ENCODE measurements at regions not wholly inside any gene's neighbourhood (a gene's known extent, or its start where the extent isn't known, plus 50 kb on each side); places are given as distances from the start of the nearest gene placed in this dataset.

GRCh38 chr3:74465715-74466410, 148.6 kb downstream of the CNTN3 start:
- no peaks in the 10 kb centered on the region for H3K27me3 Mint-ChIP-seq (ENCODE audit: low read depth)
- DNase-seq (ENCODE audit: low spot score): peak; percentile 8
- POLR2A ChIA-PET: no interaction called here
- peaks cover 4% of the 10 kb centered on the region; the same call in 1 of the 2 replicates for H3K9me3 Mint-ChIP-seq
- no peak overlapping the region for H3K4me3 Mint-ChIP-seq
- H3K27ac Mint-ChIP-seq: no peak overlapping the region
- CTCF ChIA-PET: no interaction called here
- TF ChIP-seq GABPB1 (CRISPR knock-in tag; IDR thresholded peaks at IDR 0.05) (no peak), MYBL2 (CRISPR knock-in tag; IDR thresholded peaks at IDR 0.05) (no peak), ATF3 (CRISPR knock-in tag; conservative IDR thresholded peaks at IDR 0.05) (no peak), CREB1 (CRISPR knock-in tag; IDR thresholded peaks at IDR 0.05) (no peak), FOXJ3 (CRISPR knock-in tag; IDR thresholded peaks at IDR 0.05; ENCODE audit: borderline replicate concordance) (no peak), ZNF416 (CRISPR knock-in tag; IDR thresholded peaks at IDR 0.05) (no peak)
- ATAC-seq: peak; percentile 34; the same call in 1 of the 2 replicates
- no peaks in the 10 kb centered on the region for H3K36me3 Mint-ChIP-seq
- H3K4me1 Mint-ChIP-seq: peaks cover 13% of the 10 kb centered on the region

- CTCF ChIA-PET: no interaction called here
Measured at GRCh38 chr3:74463515-74463914, 150.9 kb downstream of the CNTN3 start.

GRCh38 chr3:74456166-74456565, 158.3 kb downstream of the CNTN3 start:
- no peaks in the 10 kb centered on the region; the same call in 1 of the 2 replicates for H3K27me3 Mint-ChIP-seq (ENCODE audit: low read depth)
- no peak for ATAC-seq
- H3K27ac Mint-ChIP-seq: no peak overlapping the region
- no peak for DNase-seq (ENCODE audit: low spot score)
- peaks cover 4% of the 10 kb centered on the region; the same call in 1 of the 2 replicates for H3K9me3 Mint-ChIP-seq
- no peaks in the 10 kb centered on the region for H3K36me3 Mint-ChIP-seq
- ChIA-PET POLR2A (no interaction called here), CTCF (no interaction called here)
- TF ChIP-seq ZSCAN18 (CRISPR knock-in tag; IDR thresholded peaks at IDR 0.05) (no peak), E2F4 (CRISPR knock-in tag; IDR thresholded peaks at IDR 0.05; ENCODE audit: borderline replicate concordance, low read depth) (no peak), PREB (CRISPR knock-in tag; IDR thresholded peaks at IDR 0.05; ENCODE audit: borderline replicate concordance) (no peak), ZNF532 (CRISPR knock-in tag; IDR thresholded peaks at IDR 0.05; ENCODE audit: borderline replicate concordance) (no peak)
- H3K4me3 Mint-ChIP-seq: no peak overlapping the region
- H3K4me1 Mint-ChIP-seq: no peaks in the 10 kb centered on the region

More at GRCh38 chr3:74463515-74463914, 150.9 kb downstream of the CNTN3 start:
- H3K4me1 Mint-ChIP-seq: peaks cover 13% of the 10 kb centered on the region
- no peak for DNase-seq (ENCODE audit: low spot score)
- no peak overlapping the region for H3K4me3 Mint-ChIP-seq
- peaks cover 4% of the 10 kb centered on the region; the same call in 1 of the 2 replicates for H3K9me3 Mint-ChIP-seq
- H3K27ac Mint-ChIP-seq: no peak overlapping the region
- no peaks in the 10 kb centered on the region; the same call in 1 of the 2 replicates for H3K27me3 Mint-ChIP-seq (ENCODE audit: low read depth)
- TF ChIP-seq ZNF138 (CRISPR knock-in tag; conservative IDR thresholded peaks at IDR 0.05) (no peak), ATF2 (CRISPR knock-in tag; IDR thresholded peaks at IDR 0.05; ENCODE audit: borderline replicate concordance, low read depth) (no peak), NFATC4 (CRISPR knock-in tag; IDR thresholded peaks at IDR 0.05) (no peak), USF2 (CRISPR knock-in tag; IDR thresholded peaks at IDR 0.05) (no peak), SP1 (CRISPR knock-in tag; conservative IDR thresholded peaks at IDR 0.05) (no peak), ZNF671 (CRISPR knock-in tag; IDR thresholded peaks at IDR 0.05) (no peak), FOXJ3 (CRISPR knock-in tag; IDR thresholded peaks at IDR 0.05; ENCODE audit: borderline replicate concordance) (no peak)
- POLR2A ChIA-PET: interaction anchor here (0.5 kb wide), 1 partner anchor 8 kb away, joined by 3 read pairs; no protein-coding TSS in a partner anchor
- no peaks in the 10 kb centered on the region for H3K36me3 Mint-ChIP-seq
- ATAC-seq: peak; percentile 36
